GM23338 (cell line): ENCODE measurements at regions not wholly inside any gene's neighbourhood (a gene's known extent, or its start where the extent isn't known, plus 50 kb on each side); places are given as distances from the start of the nearest gene placed in this dataset.
A peak's percentile ranks its signal among the peaks of the same experiment; 100 is the strongest.

Source experiments
- ATAC-seq: fragments of 200-7000 bp; cut with Tn5 transposase; 3 replicates; pipeline ENCODE4 v1.9.1; 2020
- DNase-seq: peaks from one replicate; pipeline ENCODE4 v3.0.0-alpha.2; 2015; ENCODE audit warnings: low spot score
- H2AFZ ChIP-seq: fragments of 200-600 bp; sonication (generic); 2 replicates; pipeline ENCODE4 v1.8.0; 2016; ENCODE audit warnings: antibody characterized with exemption, mild to moderate bottlenecking, moderate library complexity
- H3F3A ChIP-seq: fragments of 200-600 bp; sonication (generic); replicated peaks from 2 replicates; pipeline ENCODE4 v1.8.0; 2017; ENCODE audit warnings: antibody characterized with exemption, mixed run types, low read depth
- H3K27ac ChIP-seq: fragments of 200-600 bp; sonication (generic); 2 replicates; pipeline ENCODE4 v1.6.1; 2016; ENCODE audit warnings: low read depth
- H3K27me3 ChIP-seq: fragments of 200-600 bp; sonication (generic); 2 replicates; pipeline ENCODE4 v1.8.0; 2016; ENCODE audit warnings: mild to moderate bottlenecking, mixed run types, moderate library complexity; ENCODE audit not compliant: insufficient read depth
- H3K36me3 ChIP-seq: fragments of 200-600 bp; sonication (generic); 2 replicates; pipeline ENCODE4 v1.8.0; 2016; ENCODE audit warnings: mild to moderate bottlenecking; ENCODE audit not compliant: insufficient read depth
- H3K4me1 ChIP-seq: fragments of 200-600 bp; sonication (generic); 2 replicates; pipeline ENCODE4 v1.8.0; 2016; ENCODE audit warnings: mild to moderate bottlenecking, moderate library complexity; ENCODE audit not compliant: insufficient read depth
- H3K4me2 ChIP-seq: fragments of 200-600 bp; sonication (generic); 2 replicates; pipeline ENCODE4 v1.7.1; 2017; ENCODE audit warnings: mixed run types
- H3K4me3 ChIP-seq: fragments of 200-600 bp; sonication (generic); 2 replicates; pipeline ENCODE4 v1.6.1; 2016; ENCODE audit warnings: mixed run types
- H3K79me2 ChIP-seq: fragments of 200-600 bp; sonication (generic); replicated peaks from 2 replicates; pipeline ENCODE4 v1.8.0; 2017; ENCODE audit warnings: mild to moderate bottlenecking; ENCODE audit not compliant: insufficient read depth
- H3K9me2 ChIP-seq: fragments of 200-600 bp; sonication (generic); 2 replicates; pipeline ENCODE4 v1.8.0; 2017; ENCODE audit not compliant: insufficient read depth
- H4K20me1 ChIP-seq: fragments of 200-600 bp; sonication (generic); replicated peaks from 2 replicates; pipeline ENCODE4 v1.8.0; 2017; ENCODE audit warnings: mild to moderate bottlenecking; ENCODE audit not compliant: insufficient read depth
- H3K27ac Mint-ChIP-seq: 2 replicates; pipeline ENCODE4 v1.8.0; 2020; ENCODE audit warnings: inconsistent platforms, mild to moderate bottlenecking, moderate library complexity, mixed read lengths
- H3K27me3 Mint-ChIP-seq: 3 replicates; pipeline ENCODE4 v1.8.0; 2022; ENCODE audit warnings: low read depth, mild to moderate bottlenecking, moderate library complexity, mixed read lengths, inconsistent platforms; ENCODE audit not compliant: insufficient read depth, poor library complexity
- H3K36me3 Mint-ChIP-seq: 3 replicates; pipeline ENCODE4 v1.8.0; 2021; ENCODE audit warnings: low read depth, mild to moderate bottlenecking, inconsistent platforms, moderate library complexity, mixed read lengths
- H3K4me1 Mint-ChIP-seq: 3 replicates; pipeline ENCODE4 v1.8.0; 2020; ENCODE audit warnings: mild to moderate bottlenecking, inconsistent platforms, mixed read lengths
- H3K4me3 Mint-ChIP-seq: 3 replicates; pipeline ENCODE4 v1.8.0; 2021; ENCODE audit warnings: moderate library complexity, mild to moderate bottlenecking, inconsistent platforms, mixed read lengths
- H3K9me3 Mint-ChIP-seq: 3 replicates; pipeline ENCODE4 v1.8.0; 2020; ENCODE audit warnings: moderate library complexity, mild to moderate bottlenecking, inconsistent platforms, mixed read lengths
- CREB1 ChIP-seq: fragments of 250-450 bp; sonication (Bioruptor Pico); IDR thresholded peaks from 2 replicates; pipeline ENCODE4 v1.5.0; 2020; ENCODE audit warnings: low read depth, mild to moderate bottlenecking, moderate library complexity
- EZH2 ChIP-seq: fragments of 200-600 bp; sonication (generic); IDR thresholded peaks from one replicate; pipeline ENCODE4 v1.8.0; 2017; ENCODE audit warnings: antibody characterized with exemption, mild to moderate bottlenecking, low read depth; ENCODE audit not compliant: unreplicated experiment
- EZH2phosphoT487 ChIP-seq: fragments of 200-600 bp; sonication (generic); IDR thresholded peaks from one replicate; pipeline ENCODE4 v1.8.1; 2018; ENCODE audit warnings: antibody characterized with exemption; ENCODE audit not compliant: unreplicated experiment
- JUNB ChIP-seq: IDR thresholded peaks from one replicate; pipeline ENCODE4 v1.6.1; 2016; ENCODE audit warnings: antibody characterized with exemption; ENCODE audit not compliant: unreplicated experiment
- NANOG ChIP-seq: IDR thresholded peaks from 2 replicates; pipeline ENCODE4 v1.6.1; 2016; ENCODE audit warnings: antibody characterized with exemption, borderline replicate concordance
- POLR2AphosphoS5 ChIP-seq: IDR thresholded peaks from 2 replicates; pipeline ENCODE4 v1.6.1; 2016; ENCODE audit warnings: antibody characterized with exemption, low read depth
- STAT1 ChIP-seq: IDR thresholded peaks from one replicate; pipeline ENCODE4 v1.6.1; 2016; ENCODE audit warnings: antibody characterized with exemption; ENCODE audit not compliant: unreplicated experiment
- ZNF114 ChIP-seq: fragments of 250-450 bp; sonication (Bioruptor Pico); IDR thresholded peaks from 2 replicates; pipeline ENCODE4 v1.5.0; 2020; ENCODE audit warnings: mild to moderate bottlenecking, moderate library complexity
- ZNF331 ChIP-seq: fragments of 250-450 bp; sonication (Bioruptor Pico); IDR thresholded peaks from 2 replicates; pipeline ENCODE4 v1.5.0; 2020; ENCODE audit warnings: low read depth, mild to moderate bottlenecking, moderate library complexity
- TF ChIP-seq, protein P1 (sequence below): IDR thresholded peaks from 2 replicates; pipeline ENCODE4 v1.6.1; 2016; ENCODE audit warnings: antibody characterized with exemption
- TF ChIP-seq, protein P2 (sequence below): IDR thresholded peaks from one replicate; pipeline ENCODE4 v1.6.1; 2018; ENCODE audit warnings: antibody characterized with exemption; ENCODE audit not compliant: unreplicated experiment
- TF ChIP-seq, protein P3 (sequence below): fragments of 250-450 bp; sonication (Bioruptor Pico); IDR thresholded peaks from 2 replicates; pipeline ENCODE4 v1.5.0; 2020; ENCODE audit warnings: mild to moderate bottlenecking, moderate library complexity
- TF ChIP-seq, protein P4 (sequence below), 2 experiments: fragments of 200-600 bp in 1 of 2; sonication (generic) in 1 of 2; conservative IDR thresholded peaks; 2 replicates each; pipeline versions ENCODE4 v1.5.1 to v1.6.1; 2016 to 2017; ENCODE audit warnings: antibody characterized with exemption in 2 of 2, low read depth in 2 of 2, mild to moderate bottlenecking in 2 of 2, moderate library complexity in 1 of 2

DNA sequence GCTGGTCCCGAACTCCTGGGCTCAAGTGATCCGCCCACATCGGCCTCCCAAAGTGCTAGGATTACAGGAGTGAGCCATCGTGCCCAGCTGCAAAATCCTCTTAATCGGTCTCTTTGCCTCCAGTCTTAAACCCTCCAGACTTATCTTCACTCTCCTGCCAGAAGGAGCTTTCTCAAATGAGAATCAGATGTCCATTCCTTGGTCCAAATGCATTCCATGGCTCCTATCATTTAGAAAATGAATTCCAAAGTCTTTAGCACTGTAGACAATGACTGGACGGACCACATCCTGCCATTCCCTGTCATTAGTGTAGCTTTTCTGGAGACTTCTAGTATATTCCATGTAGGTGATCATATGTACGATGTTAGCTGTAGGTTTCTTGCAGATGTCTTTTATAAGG, 141.9 kb downstream of the ID4 start:
- no peaks in the 10 kb centered on the region for H3K36me3 Mint-ChIP-seq
- Histone ChIP-seq H3K79me2 (no peaks in the 10 kb centered on the region), H3K27me3 (no peaks in the 10 kb centered on the region), H3K4me1 (peaks cover 10% of the 10 kb centered on the region; the same call in 1 of the 2 replicates), H3K27ac (no peak overlapping the region), H3F3A (no peaks in the 10 kb centered on the region), H2AFZ (peak overlapping the region; percentile 23; the same call in 1 of the 2 replicates), H4K20me1 (no peaks in the 10 kb centered on the region), H3K9me2 (no peaks in the 10 kb centered on the region), H3K4me3 (no peak overlapping the region), H3K4me2 (no peak overlapping the region), H3K36me3 (no peaks in the 10 kb centered on the region)
- ATAC-seq: no peak
- no peak for DNase-seq
- peaks cover 12% of the 10 kb centered on the region for H3K4me1 Mint-ChIP-seq
- H3K4me3 Mint-ChIP-seq: no peak overlapping the region
- no peak for TF ChIP-seq POLR2AphosphoS5
- no peak for TF ChIP-seq ZNF114 (CRISPR knock-in tag)
- TF ChIP-seq STAT1: no peak
- TF ChIP-seq EZH2: no peak
- TF ChIP-seq CREB1 (CRISPR knock-in tag): no peak
- TF ChIP-seq, protein P1, sequence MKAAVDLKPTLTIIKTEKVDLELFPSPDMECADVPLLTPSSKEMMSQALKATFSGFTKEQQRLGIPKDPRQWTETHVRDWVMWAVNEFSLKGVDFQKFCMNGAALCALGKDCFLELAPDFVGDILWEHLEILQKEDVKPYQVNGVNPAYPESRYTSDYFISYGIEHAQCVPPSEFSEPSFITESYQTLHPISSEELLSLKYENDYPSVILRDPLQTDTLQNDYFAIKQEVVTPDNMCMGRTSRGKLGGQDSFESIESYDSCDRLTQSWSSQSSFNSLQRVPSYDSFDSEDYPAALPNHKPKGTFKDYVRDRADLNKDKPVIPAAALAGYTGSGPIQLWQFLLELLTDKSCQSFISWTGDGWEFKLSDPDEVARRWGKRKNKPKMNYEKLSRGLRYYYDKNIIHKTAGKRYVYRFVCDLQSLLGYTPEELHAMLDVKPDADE: no peak
- TF ChIP-seq, protein P2, sequence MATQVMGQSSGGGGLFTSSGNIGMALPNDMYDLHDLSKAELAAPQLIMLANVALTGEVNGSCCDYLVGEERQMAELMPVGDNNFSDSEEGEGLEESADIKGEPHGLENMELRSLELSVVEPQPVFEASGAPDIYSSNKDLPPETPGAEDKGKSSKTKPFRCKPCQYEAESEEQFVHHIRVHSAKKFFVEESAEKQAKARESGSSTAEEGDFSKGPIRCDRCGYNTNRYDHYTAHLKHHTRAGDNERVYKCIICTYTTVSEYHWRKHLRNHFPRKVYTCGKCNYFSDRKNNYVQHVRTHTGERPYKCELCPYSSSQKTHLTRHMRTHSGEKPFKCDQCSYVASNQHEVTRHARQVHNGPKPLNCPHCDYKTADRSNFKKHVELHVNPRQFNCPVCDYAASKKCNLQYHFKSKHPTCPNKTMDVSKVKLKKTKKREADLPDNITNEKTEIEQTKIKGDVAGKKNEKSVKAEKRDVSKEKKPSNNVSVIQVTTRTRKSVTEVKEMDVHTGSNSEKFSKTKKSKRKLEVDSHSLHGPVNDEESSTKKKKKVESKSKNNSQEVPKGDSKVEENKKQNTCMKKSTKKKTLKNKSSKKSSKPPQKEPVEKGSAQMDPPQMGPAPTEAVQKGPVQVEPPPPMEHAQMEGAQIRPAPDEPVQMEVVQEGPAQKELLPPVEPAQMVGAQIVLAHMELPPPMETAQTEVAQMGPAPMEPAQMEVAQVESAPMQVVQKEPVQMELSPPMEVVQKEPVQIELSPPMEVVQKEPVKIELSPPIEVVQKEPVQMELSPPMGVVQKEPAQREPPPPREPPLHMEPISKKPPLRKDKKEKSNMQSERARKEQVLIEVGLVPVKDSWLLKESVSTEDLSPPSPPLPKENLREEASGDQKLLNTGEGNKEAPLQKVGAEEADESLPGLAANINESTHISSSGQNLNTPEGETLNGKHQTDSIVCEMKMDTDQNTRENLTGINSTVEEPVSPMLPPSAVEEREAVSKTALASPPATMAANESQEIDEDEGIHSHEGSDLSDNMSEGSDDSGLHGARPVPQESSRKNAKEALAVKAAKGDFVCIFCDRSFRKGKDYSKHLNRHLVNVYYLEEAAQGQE: no peak
- no peak for TF ChIP-seq EZH2phosphoT487
- no peak for TF ChIP-seq JUNB
- TF ChIP-seq, protein P3, sequence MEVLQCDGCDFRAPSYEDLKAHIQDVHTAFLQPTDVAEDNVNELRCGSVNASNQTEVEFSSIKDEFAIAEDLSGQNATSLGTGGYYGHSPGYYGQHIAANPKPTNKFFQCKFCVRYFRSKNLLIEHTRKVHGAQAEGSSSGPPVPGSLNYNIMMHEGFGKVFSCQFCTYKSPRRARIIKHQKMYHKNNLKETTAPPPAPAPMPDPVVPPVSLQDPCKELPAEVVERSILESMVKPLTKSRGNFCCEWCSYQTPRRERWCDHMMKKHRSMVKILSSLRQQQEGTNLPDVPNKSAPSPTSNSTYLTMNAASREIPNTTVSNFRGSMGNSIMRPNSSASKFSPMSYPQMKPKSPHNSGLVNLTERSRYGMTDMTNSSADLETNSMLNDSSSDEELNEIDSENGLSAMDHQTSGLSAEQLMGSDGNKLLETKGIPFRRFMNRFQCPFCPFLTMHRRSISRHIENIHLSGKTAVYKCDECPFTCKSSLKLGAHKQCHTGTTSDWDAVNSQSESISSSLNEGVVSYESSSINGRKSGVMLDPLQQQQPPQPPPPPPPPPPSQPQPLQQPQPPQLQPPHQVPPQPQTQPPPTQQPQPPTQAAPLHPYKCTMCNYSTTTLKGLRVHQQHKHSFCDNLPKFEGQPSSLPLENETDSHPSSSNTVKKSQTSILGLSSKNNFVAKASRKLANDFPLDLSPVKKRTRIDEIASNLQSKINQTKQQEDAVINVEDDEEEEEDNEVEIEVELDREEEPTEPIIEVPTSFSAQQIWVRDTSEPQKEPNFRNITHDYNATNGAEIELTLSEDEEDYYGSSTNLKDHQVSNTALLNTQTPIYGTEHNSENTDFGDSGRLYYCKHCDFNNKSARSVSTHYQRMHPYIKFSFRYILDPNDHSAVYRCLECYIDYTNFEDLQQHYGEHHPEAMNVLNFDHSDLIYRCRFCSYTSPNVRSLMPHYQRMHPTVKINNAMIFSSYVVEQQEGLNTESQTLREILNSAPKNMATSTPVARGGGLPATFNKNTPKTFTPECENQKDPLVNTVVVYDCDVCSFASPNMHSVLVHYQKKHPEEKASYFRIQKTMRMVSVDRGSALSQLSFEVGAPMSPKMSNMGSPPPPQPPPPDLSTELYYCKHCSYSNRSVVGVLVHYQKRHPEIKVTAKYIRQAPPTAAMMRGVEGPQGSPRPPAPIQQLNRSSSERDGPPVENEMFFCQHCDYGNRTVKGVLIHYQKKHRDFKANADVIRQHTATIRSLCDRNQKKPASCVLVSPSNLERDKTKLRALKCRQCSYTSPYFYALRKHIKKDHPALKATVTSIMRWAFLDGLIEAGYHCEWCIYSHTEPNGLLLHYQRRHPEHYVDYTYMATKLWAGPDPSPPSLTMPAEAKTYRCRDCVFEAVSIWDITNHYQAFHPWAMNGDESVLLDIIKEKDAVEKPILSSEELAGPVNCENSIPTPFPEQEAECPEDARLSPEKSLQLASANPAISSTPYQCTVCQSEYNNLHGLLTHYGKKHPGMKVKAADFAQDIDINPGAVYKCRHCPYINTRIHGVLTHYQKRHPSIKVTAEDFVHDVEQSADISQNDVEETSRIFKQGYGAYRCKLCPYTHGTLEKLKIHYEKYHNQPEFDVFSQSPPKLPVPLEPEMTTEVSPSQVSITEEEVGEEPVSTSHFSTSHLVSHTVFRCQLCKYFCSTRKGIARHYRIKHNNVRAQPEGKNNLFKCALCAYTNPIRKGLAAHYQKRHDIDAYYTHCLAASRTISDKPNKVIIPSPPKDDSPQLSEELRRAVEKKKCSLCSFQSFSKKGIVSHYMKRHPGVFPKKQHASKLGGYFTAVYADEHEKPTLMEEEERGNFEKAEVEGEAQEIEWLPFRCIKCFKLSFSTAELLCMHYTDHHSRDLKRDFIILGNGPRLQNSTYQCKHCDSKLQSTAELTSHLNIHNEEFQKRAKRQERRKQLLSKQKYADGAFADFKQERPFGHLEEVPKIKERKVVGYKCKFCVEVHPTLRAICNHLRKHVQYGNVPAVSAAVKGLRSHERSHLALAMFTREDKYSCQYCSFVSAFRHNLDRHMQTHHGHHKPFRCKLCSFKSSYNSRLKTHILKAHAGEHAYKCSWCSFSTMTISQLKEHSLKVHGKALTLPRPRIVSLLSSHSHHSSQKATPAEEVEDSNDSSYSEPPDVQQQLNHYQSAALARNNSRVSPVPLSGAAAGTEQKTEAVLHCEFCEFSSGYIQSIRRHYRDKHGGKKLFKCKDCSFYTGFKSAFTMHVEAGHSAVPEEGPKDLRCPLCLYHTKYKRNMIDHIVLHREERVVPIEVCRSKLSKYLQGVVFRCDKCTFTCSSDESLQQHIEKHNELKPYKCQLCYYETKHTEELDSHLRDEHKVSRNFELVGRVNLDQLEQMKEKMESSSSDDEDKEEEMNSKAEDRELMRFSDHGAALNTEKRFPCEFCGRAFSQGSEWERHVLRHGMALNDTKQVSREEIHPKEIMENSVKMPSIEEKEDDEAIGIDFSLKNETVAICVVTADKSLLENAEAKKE (CRISPR knock-in tag): no peak
- no peak for TF ChIP-seq NANOG
- TF ChIP-seq, protein P4, sequence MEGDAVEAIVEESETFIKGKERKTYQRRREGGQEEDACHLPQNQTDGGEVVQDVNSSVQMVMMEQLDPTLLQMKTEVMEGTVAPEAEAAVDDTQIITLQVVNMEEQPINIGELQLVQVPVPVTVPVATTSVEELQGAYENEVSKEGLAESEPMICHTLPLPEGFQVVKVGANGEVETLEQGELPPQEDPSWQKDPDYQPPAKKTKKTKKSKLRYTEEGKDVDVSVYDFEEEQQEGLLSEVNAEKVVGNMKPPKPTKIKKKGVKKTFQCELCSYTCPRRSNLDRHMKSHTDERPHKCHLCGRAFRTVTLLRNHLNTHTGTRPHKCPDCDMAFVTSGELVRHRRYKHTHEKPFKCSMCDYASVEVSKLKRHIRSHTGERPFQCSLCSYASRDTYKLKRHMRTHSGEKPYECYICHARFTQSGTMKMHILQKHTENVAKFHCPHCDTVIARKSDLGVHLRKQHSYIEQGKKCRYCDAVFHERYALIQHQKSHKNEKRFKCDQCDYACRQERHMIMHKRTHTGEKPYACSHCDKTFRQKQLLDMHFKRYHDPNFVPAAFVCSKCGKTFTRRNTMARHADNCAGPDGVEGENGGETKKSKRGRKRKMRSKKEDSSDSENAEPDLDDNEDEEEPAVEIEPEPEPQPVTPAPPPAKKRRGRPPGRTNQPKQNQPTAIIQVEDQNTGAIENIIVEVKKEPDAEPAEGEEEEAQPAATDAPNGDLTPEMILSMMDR (conservative IDR thresholded peaks at IDR 0.05; ENCODE audit: low read depth in 2 of 2): no peak
- TF ChIP-seq ZNF331 (CRISPR knock-in tag): no peak
- H3K9me3 Mint-ChIP-seq: no peaks in the 10 kb centered on the region
- peaks cover 2% of the 10 kb centered on the region for H3K27me3 Mint-ChIP-seq
- H3K27ac Mint-ChIP-seq: no peak overlapping the region
